Neural cell (in vitro differentiated cells): ENCODE measurements at regions not wholly inside any gene's neighbourhood (a gene's known extent, or its start where the extent isn't known, plus 50 kb on each side); places are given as distances from the start of the nearest gene placed in this dataset.

ENCODE experiments used
- H2AFZ ChIP-seq: fragments of 200-600, 300-800 bp; sonication (generic), shearing (Covaris generic); 2 replicates; pipeline ENCODE4 v1.6.0; 2014; ENCODE audit warnings: low read depth, mild to moderate bottlenecking, antibody characterized with exemption, low read length, moderate library complexity
- H3F3A ChIP-seq: fragments of 200-600 bp; shearing (Covaris generic); 2 replicates; pipeline ENCODE4 v1.6.1; 2016; ENCODE audit warnings: mild to moderate bottlenecking, moderate library complexity, mixed read lengths, antibody characterized with exemption, low read length; ENCODE audit not compliant: insufficient read depth, poor library complexity, severe bottlenecking
- H3K27ac ChIP-seq: fragments of 200-600, 300-800 bp; sonication (generic), shearing (Covaris generic); 2 replicates; pipeline ENCODE4 v1.5.1; 2014; ENCODE audit warnings: mild to moderate bottlenecking, low read length, moderate library complexity
- H3K27me3 ChIP-seq: fragments of 300-800, 200-600 bp; sonication (generic), shearing (Covaris generic); 2 replicates; pipeline ENCODE4 v1.6.0; 2014; ENCODE audit warnings: mild to moderate bottlenecking, low read depth, low read length, moderate library complexity; ENCODE audit not compliant: insufficient read depth
- H3K36me3 ChIP-seq: fragments of 300-800, 200-600 bp; sonication (generic), shearing (Covaris generic); 2 replicates; pipeline ENCODE4 v1.5.1; 2014; ENCODE audit warnings: mild to moderate bottlenecking, antibody characterized with exemption, low read length, moderate library complexity; ENCODE audit not compliant: insufficient read depth
- H3K4me2 ChIP-seq: fragments of 300-800, 200-600 bp; sonication (generic), shearing (Covaris generic); 2 replicates; pipeline ENCODE4 v1.6.0; 2014; ENCODE audit warnings: mild to moderate bottlenecking, low read length
- H3K4me3 ChIP-seq: fragments of 300-800, 200-600 bp; sonication (generic), shearing (Covaris generic); 2 replicates; pipeline ENCODE4 v1.5.1; 2014; ENCODE audit warnings: mild to moderate bottlenecking, low read length, moderate library complexity
- H3K79me2 ChIP-seq: fragments of 200-600 bp; shearing (Covaris generic); replicated peaks from 2 replicates; pipeline ENCODE4 v1.6.0; 2014; ENCODE audit warnings: mild to moderate bottlenecking, low read length, moderate library complexity; ENCODE audit not compliant: insufficient read depth
- H3K9ac ChIP-seq: fragments of 300-800, 200-600 bp; sonication (generic), shearing (Covaris generic); 2 replicates; pipeline ENCODE4 v1.6.1; 2016; ENCODE audit warnings: mild to moderate bottlenecking, low read length, mixed read lengths
- H3K9me2 ChIP-seq: fragments of 200-600 bp; shearing (Covaris generic); 2 replicates; pipeline ENCODE4 v1.6.1; 2016; ENCODE audit warnings: mild to moderate bottlenecking, low read length, mixed read lengths; ENCODE audit not compliant: insufficient read depth
- H3K9me3 ChIP-seq: fragments of 200-600, 300-800 bp; sonication (generic), shearing (Covaris generic); 2 replicates; pipeline ENCODE4 v1.6.1; 2016; ENCODE audit warnings: mild to moderate bottlenecking, mixed run types, low read length, moderate library complexity, mixed read lengths
- H4K20me1 ChIP-seq: fragments of 200-600 bp; shearing (Covaris generic); 2 replicates; pipeline ENCODE4 v1.6.1; 2016; ENCODE audit warnings: mild to moderate bottlenecking, mixed run types; ENCODE audit not compliant: insufficient read depth
- EP300 ChIP-seq: fragments of 450-650 bp; conservative IDR thresholded peaks from 2 replicates; pipeline ENCODE4 v1.6.1; 2014; ENCODE audit warnings: antibody characterized with exemption, mild to moderate bottlenecking, moderate library complexity; ENCODE audit not compliant: poor library complexity, severe bottlenecking
- EZH2 ChIP-seq: fragments of 200-600, 300-800 bp; shearing (Covaris generic), sonication (generic); IDR thresholded peaks from 2 replicates; pipeline ENCODE4 v1.6.1; 2014; ENCODE audit warnings: antibody characterized with exemption, low read length, borderline replicate concordance, mild to moderate bottlenecking; ENCODE audit not compliant: insufficient read depth, poor library complexity, severe bottlenecking
- MXI1 ChIP-seq: fragments of 450-650 bp; conservative IDR thresholded peaks from 2 replicates; pipeline ENCODE4 v1.6.1; 2014; ENCODE audit warnings: antibody characterized with exemption, mild to moderate bottlenecking; ENCODE audit not compliant: poor library complexity, severe bottlenecking
- POLR2AphosphoS5 ChIP-seq: IDR thresholded peaks from 2 replicates; pipeline ENCODE4 v1.6.1; 2012
- RAD21 ChIP-seq: fragments of 450-650 bp; conservative IDR thresholded peaks from 2 replicates; pipeline ENCODE4 v1.6.1; 2014; ENCODE audit warnings: antibody characterized with exemption, mild to moderate bottlenecking, moderate library complexity
- REST ChIP-seq: IDR thresholded peaks from 2 replicates; pipeline ENCODE4 v1.6.1; 2012; ENCODE audit warnings: borderline replicate concordance
- SMC3 ChIP-seq: fragments of 450-650 bp; conservative IDR thresholded peaks from 2 replicates; pipeline ENCODE4 v1.6.1; 2014; ENCODE audit warnings: antibody characterized with exemption, mild to moderate bottlenecking, moderate library complexity; ENCODE audit not compliant: poor library complexity
- TAF1 ChIP-seq: IDR thresholded peaks from 2 replicates; pipeline ENCODE4 v1.6.1; 2012; ENCODE audit warnings: low read depth
- TF ChIP-seq, protein P1 (sequence below): fragments of 450-650 bp; IDR thresholded peaks from 2 replicates; pipeline ENCODE4 v1.5.1; 2014; ENCODE audit warnings: antibody characterized with exemption, mild to moderate bottlenecking, moderate library complexity; ENCODE audit not compliant: poor library complexity, severe bottlenecking

GRCh38 chr5:28399211-28399610, 1360.8 kb upstream of the CDH9 start:
- no peaks in the 10 kb centered on the region for H3K9me3 ChIP-seq
- H3K9ac ChIP-seq, result no peak overlapping the region
- no peaks in the 10 kb centered on the region for H3K9me2 ChIP-seq
- no peak overlapping the region for H3K4me2 ChIP-seq
- H3K79me2 ChIP-seq, result no peaks in the 10 kb centered on the region
- no peaks in the 10 kb centered on the region for H3K27me3 ChIP-seq
- no peaks in the 10 kb centered on the region for H4K20me1 ChIP-seq
- H2AFZ ChIP-seq, result no peak overlapping the region
- no peaks in the 10 kb centered on the region for H3K36me3 ChIP-seq
- H3K27ac ChIP-seq, result no peak overlapping the region
- H3K4me3 ChIP-seq, result no peak overlapping the region
- TF ChIP-seq REST, result no peak
- no peak for TF ChIP-seq POLR2AphosphoS5
- TF ChIP-seq SMC3, result no peak
- TF ChIP-seq, protein P1, sequence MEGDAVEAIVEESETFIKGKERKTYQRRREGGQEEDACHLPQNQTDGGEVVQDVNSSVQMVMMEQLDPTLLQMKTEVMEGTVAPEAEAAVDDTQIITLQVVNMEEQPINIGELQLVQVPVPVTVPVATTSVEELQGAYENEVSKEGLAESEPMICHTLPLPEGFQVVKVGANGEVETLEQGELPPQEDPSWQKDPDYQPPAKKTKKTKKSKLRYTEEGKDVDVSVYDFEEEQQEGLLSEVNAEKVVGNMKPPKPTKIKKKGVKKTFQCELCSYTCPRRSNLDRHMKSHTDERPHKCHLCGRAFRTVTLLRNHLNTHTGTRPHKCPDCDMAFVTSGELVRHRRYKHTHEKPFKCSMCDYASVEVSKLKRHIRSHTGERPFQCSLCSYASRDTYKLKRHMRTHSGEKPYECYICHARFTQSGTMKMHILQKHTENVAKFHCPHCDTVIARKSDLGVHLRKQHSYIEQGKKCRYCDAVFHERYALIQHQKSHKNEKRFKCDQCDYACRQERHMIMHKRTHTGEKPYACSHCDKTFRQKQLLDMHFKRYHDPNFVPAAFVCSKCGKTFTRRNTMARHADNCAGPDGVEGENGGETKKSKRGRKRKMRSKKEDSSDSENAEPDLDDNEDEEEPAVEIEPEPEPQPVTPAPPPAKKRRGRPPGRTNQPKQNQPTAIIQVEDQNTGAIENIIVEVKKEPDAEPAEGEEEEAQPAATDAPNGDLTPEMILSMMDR, result no peak
- no peak for TF ChIP-seq RAD21
- TF ChIP-seq MXI1, result no peak
- no peak for TF ChIP-seq EZH2
- no peak for TF ChIP-seq EP300
- TF ChIP-seq TAF1, result no peak
- no peaks in the 10 kb centered on the region for H3F3A ChIP-seq

- H3K4me3 ChIP-seq, result no peak overlapping the region
- H3K4me2 ChIP-seq, result no peak overlapping the region
- no peaks in the 10 kb centered on the region for H3K9me3 ChIP-seq
- no peaks in the 10 kb centered on the region for H3K9me2 ChIP-seq
- no peak overlapping the region for H3K9ac ChIP-seq
- H3F3A ChIP-seq, result no peaks in the 10 kb centered on the region
- H3K36me3 ChIP-seq, result no peaks in the 10 kb centered on the region
- no peaks in the 10 kb centered on the region for H3K79me2 ChIP-seq
- H3K27ac ChIP-seq, result no peak overlapping the region
- no peak for TF ChIP-seq EP300
- no peak for TF ChIP-seq RAD21
- no peak for TF ChIP-seq MXI1
- TF ChIP-seq REST, result no peak
- TF ChIP-seq EZH2, result no peak
- no peaks in the 10 kb centered on the region for H4K20me1 ChIP-seq
- H2AFZ ChIP-seq, result no peak overlapping the region
- no peaks in the 10 kb centered on the region for H3K27me3 ChIP-seq
Observed at GRCh38 chr5:28398185-28398584, 1359.8 kb upstream of the CDH9 start.
